Trophoblast cell (in vitro differentiated cells and primary cell): ENCODE measurements at regions not wholly inside any gene's neighbourhood (a gene's known extent, or its start where the extent isn't known, plus 50 kb on each side); places are given as distances from the start of the nearest gene placed in this dataset.

ENCODE experiments used
- DNase-seq, 2 donors: peaks; one replicate each; pipeline ENCODE4 v3.0.0-alpha.2; 2016
- H2AFZ ChIP-seq: 2 replicates; pipeline ENCODE4 v1.6.1; 2013; ENCODE audit warnings: low read length, moderate library complexity, mild to moderate bottlenecking; ENCODE audit not compliant: insufficient read depth, poor library complexity
- H2AK5ac ChIP-seq: 2 replicates; pipeline ENCODE4 v1.6.1; 2013; ENCODE audit warnings: mild to moderate bottlenecking, low read length
- H2BK120ac ChIP-seq: 2 replicates; pipeline ENCODE4 v1.6.1; 2013; ENCODE audit warnings: low read length, mild to moderate bottlenecking, moderate library complexity; ENCODE audit not compliant: insufficient read depth, poor library complexity
- H2BK12ac ChIP-seq: 2 replicates; pipeline ENCODE4 v1.6.1; 2013; ENCODE audit warnings: mild to moderate bottlenecking, low read length, moderate library complexity
- H2BK5ac ChIP-seq: 2 replicates; pipeline ENCODE4 v1.6.1; 2013; ENCODE audit warnings: low read length, low read depth, moderate library complexity, mild to moderate bottlenecking; ENCODE audit not compliant: poor library complexity
- H3K14ac ChIP-seq: 2 replicates; pipeline ENCODE4 v1.6.1; 2013; ENCODE audit warnings: mild to moderate bottlenecking, low read length
- H3K18ac ChIP-seq: 2 replicates; pipeline ENCODE4 v1.6.1; 2013; ENCODE audit warnings: mild to moderate bottlenecking, low read length
- H3K23ac ChIP-seq: 2 replicates; pipeline ENCODE4 v1.6.1; 2013; ENCODE audit warnings: low read length
- H3K27ac ChIP-seq: 2 replicates; pipeline ENCODE4 v1.5.1; 2013; ENCODE audit warnings: low read depth, mild to moderate bottlenecking, inconsistent platforms, low read length, moderate library complexity
- H3K27me3 ChIP-seq: 2 replicates; pipeline ENCODE4 v1.6.1; 2013; ENCODE audit warnings: inconsistent platforms, mild to moderate bottlenecking, low read length, moderate library complexity; ENCODE audit not compliant: insufficient read depth
- H3K36me3 ChIP-seq, 2 experiments: 1 replicate in 1 of 2; 2 replicates in 1 of 2; pipeline ENCODE4 v1.6.1; 2013; ENCODE audit warnings: low read length in 2 of 2, mild to moderate bottlenecking in 2 of 2, moderate library complexity in 1 of 2; ENCODE audit not compliant: insufficient read depth in 2 of 2, control insufficient read depth in 1 of 2
- H3K4ac ChIP-seq: 2 replicates; pipeline ENCODE4 v1.6.1; 2013; ENCODE audit warnings: low read depth, mild to moderate bottlenecking, low read length, moderate library complexity
- H3K4me1 ChIP-seq, 2 experiments: 1 replicate in 1 of 2; 2 replicates in 1 of 2; pipeline ENCODE4 v1.6.1; 2013; ENCODE audit warnings: low read length in 2 of 2, mild to moderate bottlenecking in 2 of 2, moderate library complexity in 1 of 2; ENCODE audit not compliant: insufficient read depth in 2 of 2, control insufficient read depth in 1 of 2
- H3K4me2 ChIP-seq: 2 replicates; pipeline ENCODE4 v1.6.1; 2013; ENCODE audit warnings: inconsistent platforms, mild to moderate bottlenecking, low read length, moderate library complexity
- H3K4me3 ChIP-seq: 2 replicates; pipeline ENCODE4 v1.5.1; 2013; ENCODE audit warnings: mild to moderate bottlenecking, low read depth, low read length, inconsistent platforms
- H3K79me1 ChIP-seq: one replicate; pipeline ENCODE4 v1.6.1; 2013; ENCODE audit warnings: low read length
- H3K79me2 ChIP-seq: 2 replicates; pipeline ENCODE4 v1.6.1; 2013; ENCODE audit warnings: low read length, mild to moderate bottlenecking; ENCODE audit not compliant: control insufficient read depth, insufficient read depth, poor library complexity
- H3K9ac ChIP-seq: 2 replicates; pipeline ENCODE4 v1.6.1; 2013; ENCODE audit warnings: mild to moderate bottlenecking, low read length
- H3K9me3 ChIP-seq: 2 replicates; pipeline ENCODE4 v1.6.1; 2013; ENCODE audit warnings: low read depth, mild to moderate bottlenecking, control low read depth, inconsistent platforms, low read length; ENCODE audit not compliant: insufficient read depth
- H4K12ac ChIP-seq: 2 replicates; pipeline ENCODE4 v1.6.1; 2013; ENCODE audit warnings: low read depth, mild to moderate bottlenecking, low read length, moderate library complexity
- H4K8ac ChIP-seq: 2 replicates; pipeline ENCODE4 v1.6.1; 2013; ENCODE audit warnings: low read depth, mild to moderate bottlenecking, low read length, moderate library complexity
- H4K91ac ChIP-seq: one replicate; pipeline ENCODE4 v1.6.1; 2013; ENCODE audit warnings: low read depth, mild to moderate bottlenecking, low read length, moderate library complexity
- WGBS: extraction: QIAGEN DNeasy Blood & Tissue Kit; methylation state at CpG from one replicate; pipeline ENCODE4 v1.1.7; 2013; ENCODE audit warnings: missing lambda C conversion rate; ENCODE audit not compliant: insufficient read length, insufficient coverage; ENCODE audit errors: extremely low coverage; 5-methylcytosine and 5-hydroxymethylcytosine counted together

DNA sequence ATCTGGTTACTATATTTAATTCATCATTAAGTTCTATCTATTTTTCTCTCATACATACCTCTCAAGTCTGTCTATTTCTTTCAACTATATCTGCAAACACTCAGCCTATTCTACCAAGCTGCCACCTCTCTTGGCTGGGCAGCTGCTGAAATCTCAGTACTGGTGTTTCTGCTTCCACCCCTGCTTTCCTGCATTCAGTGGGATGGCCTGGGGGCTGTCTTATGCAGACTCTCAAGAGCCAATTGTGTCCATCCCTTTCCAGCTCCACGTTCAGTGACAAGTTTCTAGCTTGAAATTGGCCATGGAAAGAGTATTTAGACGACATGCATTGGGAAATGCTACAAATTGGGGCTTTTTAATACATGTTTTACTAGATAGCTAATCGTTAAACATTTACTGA, 378.4 kb upstream of the DPPA4 start:
- H2BK5ac ChIP-seq, result no peak overlapping the region
- no peak overlapping the region for H3K9ac ChIP-seq
- no peak overlapping the region for H2AK5ac ChIP-seq
- H2AFZ ChIP-seq, result no peak overlapping the region
- H3K79me1 ChIP-seq, result no peaks in the 10 kb centered on the region
- H2BK12ac ChIP-seq, result no peak overlapping the region
- no CpG with 5 or more reads among the region's 3 CpGs for WGBS
- H3K4me1 ChIP-seq, result no peaks in the 10 kb centered on the region
- H2BK120ac ChIP-seq, result no peak overlapping the region
- no peak overlapping the region for H3K23ac ChIP-seq
- no peak overlapping the region for H3K4me3 ChIP-seq
- H4K12ac ChIP-seq, result no peak overlapping the region
- no peak overlapping the region for H3K27ac ChIP-seq
- no peaks in the 10 kb centered on the region for H3K79me2 ChIP-seq
- no peak overlapping the region for H3K14ac ChIP-seq
- H4K8ac ChIP-seq, result no peak overlapping the region
- H3K4me2 ChIP-seq, result no peak overlapping the region
- H3K18ac ChIP-seq, result no peak overlapping the region
- no peak overlapping the region for H4K91ac ChIP-seq
- H3K9me3 ChIP-seq, result no peaks in the 10 kb centered on the region
- no peak for DNase-seq
- H3K27me3 ChIP-seq, result no peaks in the 10 kb centered on the region
- no peak overlapping the region for H3K4ac ChIP-seq
- no peaks in the 10 kb centered on the region for H3K36me3 ChIP-seq

DNA sequence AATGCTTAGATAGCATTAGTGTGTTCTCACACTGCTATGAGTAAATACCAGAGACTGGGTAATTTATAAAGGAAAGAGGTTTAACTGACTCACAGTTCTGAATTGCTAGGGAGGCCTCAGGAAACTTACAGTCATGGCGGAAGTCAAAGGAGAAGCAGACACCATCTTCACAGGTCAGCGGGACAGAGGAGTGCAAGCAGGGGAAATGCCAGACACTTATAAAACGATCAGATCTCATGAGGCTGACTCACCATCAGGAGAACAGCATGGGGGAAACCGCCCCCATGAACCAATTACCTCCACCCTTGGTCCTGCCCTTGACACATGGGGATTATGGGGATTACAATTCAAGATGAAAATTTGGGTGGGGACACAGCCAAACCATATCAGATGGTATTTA, 381.5 kb upstream of the DPPA4 start:
- no peak for DNase-seq
- no peak overlapping the region for H3K18ac ChIP-seq
- H3K23ac ChIP-seq, result no peak overlapping the region
- no peak overlapping the region for H2AK5ac ChIP-seq
- no peak overlapping the region for H4K91ac ChIP-seq
- no peaks in the 10 kb centered on the region for H3K36me3 ChIP-seq
- no peaks in the 10 kb centered on the region for H3K4me1 ChIP-seq
- no peak overlapping the region for H2BK12ac ChIP-seq
- no peak overlapping the region for H3K4me2 ChIP-seq
- H4K8ac ChIP-seq, result no peak overlapping the region
- no peaks in the 10 kb centered on the region for H3K27me3 ChIP-seq
- H2BK5ac ChIP-seq, result no peak overlapping the region
- no peaks in the 10 kb centered on the region for H3K9me3 ChIP-seq
- H3K4ac ChIP-seq, result no peak overlapping the region
- no peak overlapping the region for H2AFZ ChIP-seq
- no peak overlapping the region for H3K9ac ChIP-seq
- H3K79me2 ChIP-seq, result no peaks in the 10 kb centered on the region
- H3K14ac ChIP-seq, result no peak overlapping the region
- no peak overlapping the region for H4K12ac ChIP-seq
- no CpG with 5 or more reads among the region's 4 CpGs for WGBS
- no peak overlapping the region for H3K27ac ChIP-seq
- no peak overlapping the region for H2BK120ac ChIP-seq
- H3K79me1 ChIP-seq, result no peaks in the 10 kb centered on the region
- no peak overlapping the region for H3K4me3 ChIP-seq

DNA sequence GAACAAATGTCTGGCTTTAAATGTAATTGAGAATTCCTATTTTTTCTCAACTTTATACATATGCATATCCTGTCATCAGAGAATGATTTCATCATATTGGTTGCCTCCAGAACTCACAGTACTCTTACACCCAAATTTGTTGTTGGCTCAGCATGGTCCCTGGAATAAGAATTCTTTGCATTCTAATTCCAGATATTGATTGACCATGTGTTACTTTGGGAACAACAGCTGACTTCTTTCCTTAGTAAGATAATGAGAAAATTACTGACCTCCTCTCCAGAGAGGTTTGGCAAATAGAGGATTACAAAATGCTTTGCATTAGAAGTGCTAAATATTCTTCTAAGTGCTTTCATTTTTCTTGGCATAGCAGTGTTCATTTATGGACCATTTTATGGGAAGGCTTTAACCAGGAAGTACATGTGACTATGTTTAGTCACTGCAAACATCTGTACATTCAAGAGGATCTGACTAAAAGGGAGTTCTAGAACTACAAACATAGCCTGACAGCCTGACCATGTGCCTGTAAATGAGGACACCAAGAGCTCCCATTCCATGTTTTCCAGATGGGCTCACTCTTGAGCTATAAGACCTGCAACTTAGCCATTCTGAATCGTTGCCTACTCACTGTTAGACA, 391.6 kb upstream of the DPPA4 start:
- no peaks in the 10 kb centered on the region for H3K79me1 ChIP-seq
- no peak overlapping the region for H3K14ac ChIP-seq
- no peak overlapping the region for H2BK12ac ChIP-seq
- H3K23ac ChIP-seq, result no peak overlapping the region
- no peak overlapping the region for H3K4me2 ChIP-seq
- no peak for DNase-seq
- no peak overlapping the region for H2BK120ac ChIP-seq
- H3K36me3 ChIP-seq, result no peaks in the 10 kb centered on the region
- H3K18ac ChIP-seq, result no peak overlapping the region
- H4K12ac ChIP-seq, result no peak overlapping the region
- H3K4me1 ChIP-seq, result no peaks in the 10 kb centered on the region
- no peak overlapping the region for H2AFZ ChIP-seq
- H3K4ac ChIP-seq, result no peak overlapping the region
- no peak overlapping the region for H2AK5ac ChIP-seq
- no peak overlapping the region for H4K91ac ChIP-seq
- H3K9me3 ChIP-seq, result no peaks in the 10 kb centered on the region
- H3K27ac ChIP-seq, result no peak overlapping the region
- H3K9ac ChIP-seq, result no peak overlapping the region
- no peaks in the 10 kb centered on the region for H3K27me3 ChIP-seq
- no peaks in the 10 kb centered on the region for H3K79me2 ChIP-seq
- H4K8ac ChIP-seq, result no peak overlapping the region
- H2BK5ac ChIP-seq, result no peak overlapping the region
- WGBS, result no CpG with 5 or more reads among the region's 1 CpG
- H3K4me3 ChIP-seq, result no peak overlapping the region

DNA sequence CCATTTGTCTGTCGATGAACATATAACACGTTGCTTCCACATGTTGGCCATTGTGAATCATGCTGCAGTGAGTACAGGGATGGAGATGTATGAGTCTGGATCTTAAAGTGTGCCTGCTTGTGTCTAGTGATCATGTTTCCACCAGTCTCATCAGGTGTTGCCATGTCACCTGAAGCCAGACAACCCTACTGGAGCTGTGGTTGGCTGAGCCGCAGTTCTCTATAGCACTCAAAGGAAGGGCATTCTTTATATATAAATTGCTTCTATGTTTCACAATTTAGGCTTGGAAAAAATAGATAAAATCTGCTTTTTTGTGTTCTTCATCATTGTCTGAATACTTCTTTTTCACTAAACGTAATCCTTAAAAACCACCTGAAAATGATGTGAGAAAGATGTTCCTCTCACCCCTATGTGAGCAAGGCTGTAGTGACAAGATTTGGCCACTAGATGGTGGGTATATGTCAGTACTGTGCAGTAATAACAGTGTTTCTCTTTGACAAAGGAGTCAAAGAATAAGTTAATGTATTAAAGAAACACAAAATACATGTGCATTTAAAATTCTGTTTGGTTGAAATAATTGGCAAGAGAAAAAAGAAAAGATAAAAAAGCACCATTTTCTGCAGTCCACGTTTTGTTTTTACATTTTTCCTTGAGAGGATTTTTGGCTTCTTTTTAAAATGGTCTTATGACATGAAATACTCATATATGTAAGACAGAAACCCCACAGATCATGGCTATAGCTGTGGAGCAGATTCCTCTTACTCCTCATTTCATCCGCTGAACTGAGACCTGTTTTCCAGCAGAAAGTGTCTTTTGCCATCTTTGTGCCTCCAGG, 394.5 kb upstream of the DPPA4 start:
- Histone ChIP-seq H2AFZ (no peak overlapping the region), H4K12ac (no peak overlapping the region), H3K4me3 (no peak overlapping the region), H3K4me1 (no peaks in the 10 kb centered on the region), H2AK5ac (no peak overlapping the region), H3K27me3 (no peaks in the 10 kb centered on the region), H3K14ac (no peak overlapping the region), H2BK120ac (no peak overlapping the region), H3K79me2 (no peaks in the 10 kb centered on the region), H3K27ac (no peak overlapping the region), H3K9ac (no peak overlapping the region), H3K79me1 (no peaks in the 10 kb centered on the region), H4K8ac (no peak overlapping the region), H2BK5ac (no peak overlapping the region), H3K23ac (no peak overlapping the region), H3K9me3 (peaks cover under 1% of the 10 kb centered on the region), H2BK12ac (no peak overlapping the region), H4K91ac (no peak overlapping the region), H3K4me2 (no peak overlapping the region), H3K36me3 (no peaks in the 10 kb centered on the region), H3K4ac (no peak overlapping the region), H3K18ac (no peak overlapping the region)
- DNase-seq, result peak; percentile 42 to 80
- no CpG with 5 or more reads among the region's 6 CpGs for WGBS
